NB4 (cell line): ENCODE measurements at regions not wholly inside any gene's neighbourhood (a gene's known extent, or its start where the extent isn't known, plus 50 kb on each side); places are given as distances from the start of the nearest gene placed in this dataset.
A peak's percentile ranks its signal among the peaks of the same experiment; 100 is the strongest.
"Not testable (repeated sequence)": the region's sequence is repeated elsewhere in the genome, so short reads cannot be mapped to it uniquely, and the experiment has no call there.

Experiments
- DNase-seq: peaks from one replicate; pipeline ENCODE4 v3.0.0; 2010; ENCODE audit warnings: low read depth
- H3K4me3 ChIP-seq: one replicate; pipeline ENCODE4 v1.5.1; 2011; ENCODE audit warnings: mild to moderate bottlenecking, low read depth, low read length, moderate library complexity
- MYC ChIP-seq: IDR thresholded peaks from 2 replicates; pipeline ENCODE4 v1.6.1; 2011; ENCODE audit warnings: low read depth, low read length
- POLR2A ChIP-seq: IDR thresholded peaks from 2 replicates; pipeline ENCODE4 v1.6.1; 2011; ENCODE audit warnings: mild to moderate bottlenecking; ENCODE audit not compliant: insufficient read length; ENCODE audit errors: extremely low read depth
- TF ChIP-seq, protein P1 (sequence below): IDR thresholded peaks from one replicate; pipeline ENCODE4 v1.5.1; 2012; ENCODE audit warnings: low read depth, low read length
- TF ChIP-seq, protein P2 (sequence below): IDR thresholded peaks from 2 replicates; pipeline ENCODE4 v1.6.1; 2011; ENCODE audit warnings: low read depth, low read length

DNA sequence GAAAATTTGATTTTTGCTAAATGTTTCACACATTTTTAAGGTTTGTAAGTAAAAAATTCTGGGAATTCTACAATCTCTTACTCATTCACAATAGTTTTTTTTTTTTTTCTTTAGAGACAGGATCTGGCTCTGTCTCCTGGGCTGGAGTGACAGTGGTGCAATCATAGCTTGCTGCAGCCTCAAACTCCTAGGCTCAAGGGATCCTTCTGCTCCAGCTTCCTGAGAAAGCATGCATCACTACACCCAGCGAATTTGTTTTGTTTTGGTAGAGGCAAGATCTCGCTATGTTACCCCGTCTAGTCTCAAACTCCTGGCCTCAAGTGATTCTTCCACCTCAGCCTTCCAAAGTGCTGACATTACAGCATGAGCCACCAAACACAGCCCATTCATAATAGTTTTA lies 232.8 kb downstream of the GJA1 start:
- no peak for DNase-seq
- H3K4me3 ChIP-seq, result no peak overlapping the region
- TF ChIP-seq MYC (no peak), POLR2A (no peak)
- TF ChIP-seq, protein P1, sequence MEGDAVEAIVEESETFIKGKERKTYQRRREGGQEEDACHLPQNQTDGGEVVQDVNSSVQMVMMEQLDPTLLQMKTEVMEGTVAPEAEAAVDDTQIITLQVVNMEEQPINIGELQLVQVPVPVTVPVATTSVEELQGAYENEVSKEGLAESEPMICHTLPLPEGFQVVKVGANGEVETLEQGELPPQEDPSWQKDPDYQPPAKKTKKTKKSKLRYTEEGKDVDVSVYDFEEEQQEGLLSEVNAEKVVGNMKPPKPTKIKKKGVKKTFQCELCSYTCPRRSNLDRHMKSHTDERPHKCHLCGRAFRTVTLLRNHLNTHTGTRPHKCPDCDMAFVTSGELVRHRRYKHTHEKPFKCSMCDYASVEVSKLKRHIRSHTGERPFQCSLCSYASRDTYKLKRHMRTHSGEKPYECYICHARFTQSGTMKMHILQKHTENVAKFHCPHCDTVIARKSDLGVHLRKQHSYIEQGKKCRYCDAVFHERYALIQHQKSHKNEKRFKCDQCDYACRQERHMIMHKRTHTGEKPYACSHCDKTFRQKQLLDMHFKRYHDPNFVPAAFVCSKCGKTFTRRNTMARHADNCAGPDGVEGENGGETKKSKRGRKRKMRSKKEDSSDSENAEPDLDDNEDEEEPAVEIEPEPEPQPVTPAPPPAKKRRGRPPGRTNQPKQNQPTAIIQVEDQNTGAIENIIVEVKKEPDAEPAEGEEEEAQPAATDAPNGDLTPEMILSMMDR, result no peak
- TF ChIP-seq, protein P2, sequence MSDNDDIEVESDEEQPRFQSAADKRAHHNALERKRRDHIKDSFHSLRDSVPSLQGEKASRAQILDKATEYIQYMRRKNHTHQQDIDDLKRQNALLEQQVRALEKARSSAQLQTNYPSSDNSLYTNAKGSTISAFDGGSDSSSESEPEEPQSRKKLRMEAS, result no peak

DNA sequence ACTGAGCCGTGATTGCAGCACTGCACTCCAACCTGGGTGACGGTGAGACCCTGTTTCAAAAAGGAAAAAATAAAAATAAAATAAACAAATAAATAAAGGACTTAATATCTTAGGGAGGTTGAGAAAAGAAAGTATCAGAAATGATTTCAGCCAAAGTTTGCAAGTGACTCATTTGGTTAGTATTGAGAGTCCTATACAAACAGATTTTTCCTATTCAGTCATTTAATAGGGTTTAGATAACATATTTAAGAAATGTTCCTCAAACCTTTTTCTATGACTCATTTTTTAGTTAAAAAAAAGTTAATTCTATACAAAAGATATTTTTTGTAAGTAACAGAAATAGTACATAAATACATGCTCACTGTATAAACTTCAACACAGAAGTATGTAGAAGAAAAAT lies 235.1 kb downstream of the GJA1 start:
- DNase-seq, result no peak
- TF ChIP-seq MYC (no peak), POLR2A (no peak)
- TF ChIP-seq, protein P1, result no peak
- TF ChIP-seq, protein P2, result no peak
- H3K4me3 ChIP-seq, result no peak overlapping the region

DNA sequence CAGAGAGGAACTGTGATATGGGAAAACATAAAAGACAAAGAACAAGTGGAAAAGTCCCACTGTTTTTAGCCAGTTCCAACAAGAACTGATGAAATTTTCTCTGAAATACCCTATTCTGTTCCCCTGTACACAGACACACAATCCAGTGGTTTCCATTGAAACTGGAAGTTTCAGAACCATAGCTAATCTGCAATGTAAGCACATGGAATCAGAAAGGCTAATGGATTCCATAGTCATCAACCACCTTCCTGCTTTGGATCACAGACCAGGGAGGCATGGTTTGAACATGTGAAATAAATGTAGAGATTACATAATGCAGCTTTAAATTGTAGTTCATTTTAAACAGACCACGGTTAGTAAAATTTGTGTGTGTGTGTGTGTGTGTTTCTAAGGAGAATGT lies 242.1 kb downstream of the GJA1 start:
- no peak overlapping the region for H3K4me3 ChIP-seq
- DNase-seq, result no peak
- TF ChIP-seq POLR2A, result no peak
- TF ChIP-seq MYC, result no peak
- TF ChIP-seq, protein P1, result no peak
- TF ChIP-seq, protein P2, result no peak

DNA sequence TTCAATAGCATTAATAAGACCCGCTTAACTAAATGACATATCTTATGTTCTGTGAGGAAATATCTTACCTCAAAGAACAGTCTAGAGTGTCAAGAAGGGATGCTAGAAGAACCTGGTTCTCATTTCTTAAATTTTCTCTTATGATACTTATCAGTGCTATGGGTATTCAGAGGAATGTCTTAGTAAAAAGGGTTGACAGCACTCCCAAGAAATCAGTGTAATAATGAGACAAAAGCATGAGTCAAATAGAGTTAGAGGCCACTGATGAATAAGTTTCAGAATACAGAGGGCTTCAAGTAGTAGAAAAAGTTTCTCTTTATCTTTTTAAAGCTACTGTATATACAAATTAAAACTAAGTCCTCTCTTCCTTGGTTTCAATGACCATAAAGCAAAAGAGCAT lies 242.8 kb downstream of the GJA1 start:
- no peak for DNase-seq
- H3K4me3 ChIP-seq, result no peak overlapping the region
- TF ChIP-seq MYC (no peak), POLR2A (no peak)
- TF ChIP-seq, protein P2, result no peak
- TF ChIP-seq, protein P1, result no peak

DNA sequence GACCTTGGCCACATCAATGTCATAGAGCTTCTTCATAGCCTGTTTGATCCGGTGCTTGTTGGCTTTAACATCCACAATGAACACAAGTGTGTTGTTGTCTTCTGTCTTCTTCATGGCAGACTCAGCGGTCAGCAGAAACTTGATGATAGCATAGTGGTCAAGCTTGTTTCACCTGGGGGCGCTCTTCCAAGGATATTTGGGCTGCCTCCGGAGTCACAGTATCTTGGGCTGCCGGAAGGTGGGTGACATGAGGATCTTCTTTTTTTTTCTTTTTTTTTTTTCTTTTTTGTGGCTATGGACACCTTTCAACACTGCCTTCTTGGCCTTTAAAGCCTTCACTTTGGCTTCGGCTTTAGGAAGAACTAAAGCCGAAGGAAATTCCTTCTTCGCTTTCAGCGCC lies 244.6 kb downstream of the GJA1 start:
- peak; percentile 15 for DNase-seq
- TF ChIP-seq MYC, result no peak
- no peak overlapping the region for H3K4me3 ChIP-seq

DNA sequence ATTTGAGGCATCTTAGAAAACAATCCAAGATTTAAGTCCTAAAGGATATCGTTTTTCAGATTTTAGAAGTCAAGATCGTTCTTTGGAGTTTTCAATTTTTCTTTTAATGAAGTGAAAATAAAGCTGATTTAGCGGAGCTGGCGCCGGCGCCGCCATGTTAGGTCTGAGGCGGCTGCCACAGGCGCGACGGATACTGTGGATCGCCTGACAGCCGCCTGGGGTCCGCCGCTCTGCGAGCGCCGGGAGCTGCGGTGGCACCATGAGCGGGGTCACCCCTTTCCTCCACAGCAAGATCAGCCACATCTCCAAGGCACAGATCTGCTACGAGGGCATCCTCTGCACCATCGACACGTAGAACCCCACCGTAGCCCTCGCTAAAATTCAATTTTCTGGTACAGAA lies 247.2 kb downstream of the GJA1 start:
- no peak for DNase-seq
- no peak for TF ChIP-seq POLR2A
- no peak for TF ChIP-seq MYC
- TF ChIP-seq, protein P2, result no peak
- TF ChIP-seq, protein P1, result no peak

DNA sequence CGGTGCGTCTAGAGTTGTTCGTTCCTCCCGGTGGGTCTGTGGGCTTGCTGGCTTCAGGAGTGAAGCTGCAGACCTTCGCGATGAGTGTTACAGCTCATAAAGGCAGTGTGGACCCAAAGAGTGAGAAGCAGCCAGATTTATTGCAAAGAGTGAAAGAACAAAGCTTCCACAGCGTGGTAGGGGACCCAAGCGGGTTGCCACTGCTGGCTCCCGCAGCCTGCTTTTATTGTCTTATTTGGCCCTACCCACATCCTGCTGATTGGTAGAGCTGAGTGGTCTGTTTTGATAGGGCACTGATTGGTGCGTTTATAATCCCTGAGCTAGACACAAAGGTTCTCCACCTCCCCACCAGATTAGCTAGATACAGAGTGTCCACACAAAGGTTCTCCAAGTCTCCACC lies 250.4 kb downstream of the GJA1 start:
- DNase-seq, H3K4me3 ChIP-seq: not testable (repeated sequence)

More for the DNA sequence above, 247.2 kb downstream of the GJA1 start:
- no peak overlapping the region for H3K4me3 ChIP-seq
